ENCODE measurements at regions not wholly inside any gene's neighbourhood (a gene's known extent, or its start where the extent isn't known, plus 50 kb on each side); places are given as distances from the start of the nearest gene placed in this dataset.

DNA sequence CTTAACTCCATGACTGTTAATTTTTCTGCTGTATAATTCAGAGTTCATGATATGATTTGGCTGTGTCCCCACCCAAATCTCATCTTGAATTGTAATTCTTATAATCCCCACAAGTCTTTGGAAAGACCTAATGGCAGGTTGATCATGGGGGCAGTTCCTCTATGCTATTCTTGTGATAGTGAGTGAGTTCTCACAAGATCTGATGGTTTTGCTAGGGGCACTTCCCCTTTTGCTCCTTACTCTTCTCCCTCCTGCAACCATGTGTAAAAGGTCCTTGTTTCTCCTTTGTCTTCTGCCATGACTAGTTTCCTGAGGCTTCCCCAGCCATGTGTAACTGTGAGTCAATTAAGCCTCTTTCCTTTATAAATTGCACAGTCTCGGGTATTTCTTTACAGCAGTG is 1751.9 kb downstream of the ARAP2 start:
- TF ChIP-seq, protein P1, sequence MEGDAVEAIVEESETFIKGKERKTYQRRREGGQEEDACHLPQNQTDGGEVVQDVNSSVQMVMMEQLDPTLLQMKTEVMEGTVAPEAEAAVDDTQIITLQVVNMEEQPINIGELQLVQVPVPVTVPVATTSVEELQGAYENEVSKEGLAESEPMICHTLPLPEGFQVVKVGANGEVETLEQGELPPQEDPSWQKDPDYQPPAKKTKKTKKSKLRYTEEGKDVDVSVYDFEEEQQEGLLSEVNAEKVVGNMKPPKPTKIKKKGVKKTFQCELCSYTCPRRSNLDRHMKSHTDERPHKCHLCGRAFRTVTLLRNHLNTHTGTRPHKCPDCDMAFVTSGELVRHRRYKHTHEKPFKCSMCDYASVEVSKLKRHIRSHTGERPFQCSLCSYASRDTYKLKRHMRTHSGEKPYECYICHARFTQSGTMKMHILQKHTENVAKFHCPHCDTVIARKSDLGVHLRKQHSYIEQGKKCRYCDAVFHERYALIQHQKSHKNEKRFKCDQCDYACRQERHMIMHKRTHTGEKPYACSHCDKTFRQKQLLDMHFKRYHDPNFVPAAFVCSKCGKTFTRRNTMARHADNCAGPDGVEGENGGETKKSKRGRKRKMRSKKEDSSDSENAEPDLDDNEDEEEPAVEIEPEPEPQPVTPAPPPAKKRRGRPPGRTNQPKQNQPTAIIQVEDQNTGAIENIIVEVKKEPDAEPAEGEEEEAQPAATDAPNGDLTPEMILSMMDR (IDR thresholded peaks at IDR 0.05), result no peak
- TF ChIP-seq POLR2A (IDR thresholded peaks at IDR 0.05), result no peak

Data from right lobe of liver (tissue), 4 donors.